GM21528 (cell line): ENCODE measurements at regions not wholly inside any gene's neighbourhood (a gene's known extent, or its start where the extent isn't known, plus 50 kb on each side); places are given as distances from the start of the nearest gene placed in this dataset.

Experiments
- ATAC-seq: cut with Tn5 transposase; IDR thresholded peaks from one replicate; pipeline ENCODE4 v1.9.1; 2021; ENCODE audit warnings: mild to moderate bottlenecking, moderate library complexity; ENCODE audit not compliant: unreplicated experiment, low FRiP score

- no peak for ATAC-seq
Measured at GRCh38 chr1:118370861-118371260, 185.8 kb upstream of the SPAG17 start.

GRCh38 chr1:118366286-118366685 is 181.3 kb upstream of the SPAG17 start:
- ATAC-seq, result no peak

GRCh38 chr1:118364882-118365281 is 179.9 kb upstream of the SPAG17 start:
- no peak for ATAC-seq

GRCh38 chr1:118363396-118363795 is 178.4 kb upstream of the SPAG17 start:
- ATAC-seq, result no peak

GRCh38 chr1:118360817-118361216 is 175.8 kb upstream of the SPAG17 start:
- no peak for ATAC-seq

GRCh38 chr1:118346936-118347335 is 161.9 kb upstream of the SPAG17 start:
- no peak for ATAC-seq

- ATAC-seq, result no peak
Measured at GRCh38 chr1:118340928-118341910, 156.2 kb upstream of the SPAG17 start.

- ATAC-seq, result no peak
Measured at GRCh38 chr1:118339400-118340124, 154.5 kb upstream of the SPAG17 start.

- ATAC-seq, result no peak
Measured at GRCh38 chr1:118338936-118339335, 153.9 kb upstream of the SPAG17 start.

- no peak for ATAC-seq
Measured at GRCh38 chr1:118337346-118337745, 152.3 kb upstream of the SPAG17 start.

- ATAC-seq, result peak; percentile 77
Measured at GRCh38 chr1:118335331-118335732, 150.3 kb upstream of the SPAG17 start.

GRCh38 chr1:118334506-118334905 is 149.5 kb upstream of the SPAG17 start:
- ATAC-seq, result no peak

GRCh38 chr1:118333601-118334210 is 148.7 kb upstream of the SPAG17 start:
- no peak for ATAC-seq

GRCh38 chr1:118326960-118327629 is 142.1 kb upstream of the SPAG17 start:
- no peak for ATAC-seq

- no peak for ATAC-seq
Measured at GRCh38 chr1:118325550-118326225, 140.7 kb upstream of the SPAG17 start.

- ATAC-seq, result no peak
Measured at GRCh38 chr1:118323246-118323645, 138.2 kb upstream of the SPAG17 start.

- no peak for ATAC-seq
Measured at GRCh38 chr1:118322331-118322730, 137.3 kb upstream of the SPAG17 start.

- ATAC-seq, result no peak
Measured at GRCh38 chr1:118321840-118322239, 136.8 kb upstream of the SPAG17 start.

GRCh38 chr1:118317842-118318614 is 133.0 kb upstream of the SPAG17 start:
- no peak for ATAC-seq
